Activated CD4-positive, alpha-beta T cell treated with anti-CD3 and anti-CD28 coated beads, Interleukin-2, amount 50 U/mL, for 24 hours (primary cell): ENCODE measurements at regions not wholly inside any gene's neighbourhood (a gene's known extent, or its start where the extent isn't known, plus 50 kb on each side); places are given as distances from the start of the nearest gene placed in this dataset.
"Not testable (repeated sequence)": the region's sequence is repeated elsewhere in the genome, so short reads cannot be mapped to it uniquely, and the experiment has no call there.

Experiments used
- DNase-seq, 2 donors: peaks; one replicate each; pipeline ENCODE4 v3.0.0-alpha.2; 2020; ENCODE audit warnings: low read depth in 1 of 2, low spot score in 1 of 2

- no peak for DNase-seq
Measured at GRCh38 chr1:30138891-30139290, 584.5 kb downstream of the MATN1 start.

- DNase-seq = no peak
Measured at GRCh38 chr1:30137001-30137400, 586.4 kb downstream of the MATN1 start.

- no peak for DNase-seq
Measured at GRCh38 chr1:30135698-30136097, 587.7 kb downstream of the MATN1 start.

GRCh38 chr1:30134466-30135217 is 588.7 kb downstream of the MATN1 start:
- DNase-seq = no peak

GRCh38 chr1:30133414-30134055 is 589.9 kb downstream of the MATN1 start:
- no peak for DNase-seq

- DNase-seq = no peak
Measured at GRCh38 chr1:30132602-30133286, 590.6 kb downstream of the MATN1 start.

GRCh38 chr1:30130566-30130965 is 592.8 kb downstream of the MATN1 start:
- DNase-seq = not testable (repeated sequence)

GRCh38 chr1:30130099-30130498 is 593.3 kb downstream of the MATN1 start:
- DNase-seq = no peak

- no peak for DNase-seq
Measured at GRCh38 chr1:30129421-30130055, 593.8 kb downstream of the MATN1 start.

- DNase-seq = no peak
Measured at GRCh38 chr1:30129001-30129408, 594.4 kb downstream of the MATN1 start.

GRCh38 chr1:30126848-30127247 is 596.5 kb downstream of the MATN1 start:
- DNase-seq = no peak

- DNase-seq = no peak
Measured at GRCh38 chr1:30125821-30126170, 597.6 kb downstream of the MATN1 start.

- no peak for DNase-seq
Measured at GRCh38 chr1:30125021-30125820, 598.2 kb downstream of the MATN1 start.

- DNase-seq = no peak
Measured at GRCh38 chr1:30123896-30124295, 599.5 kb downstream of the MATN1 start.

- no peak for DNase-seq
Measured at GRCh38 chr1:30123036-30123435, 600.3 kb downstream of the MATN1 start.

- no peak for DNase-seq
Measured at GRCh38 chr1:30120245-30121000, 603.0 kb downstream of the MATN1 start.

- DNase-seq = no peak
Measured at GRCh38 chr1:30117685-30118084, 605.7 kb downstream of the MATN1 start.

GRCh38 chr1:30111431-30111830 is 612.0 kb downstream of the MATN1 start:
- DNase-seq = no peak

- no peak for DNase-seq
Measured at GRCh38 chr1:30110846-30111245, 612.5 kb downstream of the MATN1 start.

GRCh38 chr1:30109853-30110252 is 613.5 kb downstream of the MATN1 start:
- no peak for DNase-seq
